NCI-H2196 (cell line): ENCODE measurements at regions not wholly inside any gene's neighbourhood (a gene's known extent, or its start where the extent isn't known, plus 50 kb on each side); places are given as distances from the start of the nearest gene placed in this dataset.
"Not testable (repeated sequence)": the region's sequence is repeated elsewhere in the genome, so short reads cannot be mapped to it uniquely, and the experiment has no call there.

Experiments used
- DNase-seq: peaks from one replicate; lab custom pipeline; 2025; ENCODE audit not compliant: unreplicated experiment; lab: John Stamatoyannopoulos, UW

GRCh38 chr5:99348597-99348996 lies 419.8 kb upstream of the CHD1 start:
- DNase-seq: no peak

- DNase-seq: not testable (repeated sequence)
Observed at GRCh38 chr5:99339758-99340157, 411.0 kb upstream of the CHD1 start.

GRCh38 chr5:99334936-99335335 lies 406.1 kb upstream of the CHD1 start:
- no peak for DNase-seq

- peak; percentile 73 for DNase-seq
Observed at GRCh38 chr5:99331061-99331460, 402.3 kb upstream of the CHD1 start.

- DNase-seq: no peak
Observed at GRCh38 chr5:99320436-99320835, 391.6 kb upstream of the CHD1 start.

DNA sequence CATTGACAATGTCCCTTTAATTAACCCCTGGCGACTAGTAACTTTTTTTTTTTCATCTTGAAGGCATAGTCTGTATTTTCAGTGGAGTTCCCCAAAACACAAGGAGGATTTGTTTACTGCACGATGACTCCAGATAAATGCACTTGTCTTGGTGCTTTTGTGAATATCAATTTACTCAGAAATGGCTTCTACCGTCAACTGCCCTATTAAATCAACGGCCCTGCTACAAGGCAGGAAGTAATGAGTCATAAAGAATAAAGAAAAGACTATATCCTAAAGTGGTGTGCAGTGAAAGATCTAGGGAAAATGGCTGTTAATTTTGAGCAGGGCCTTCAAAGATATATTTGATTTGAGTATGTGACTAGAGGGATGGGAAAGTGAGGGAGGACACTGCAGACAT lies 388.3 kb upstream of the CHD1 start:
- DNase-seq: no peak

DNA sequence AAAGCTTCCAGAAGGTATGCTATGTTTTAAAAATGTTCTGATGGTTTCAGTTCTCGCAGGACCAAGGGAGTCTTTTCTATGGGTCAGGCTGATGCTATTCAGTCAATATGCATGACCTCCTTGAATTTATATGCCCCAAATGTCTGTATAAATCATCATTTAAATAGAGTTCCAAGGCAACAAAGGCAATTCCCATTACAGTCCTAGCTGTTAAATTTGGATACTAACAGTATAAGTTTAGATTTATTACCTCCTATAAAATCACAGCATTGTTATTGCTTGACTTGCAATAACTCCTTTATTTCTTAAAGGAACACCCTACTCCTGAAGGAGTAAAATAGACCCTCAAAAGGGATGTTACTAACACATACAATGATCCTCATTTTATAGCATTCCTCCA lies 387.7 kb upstream of the CHD1 start:
- DNase-seq: no peak

DNA sequence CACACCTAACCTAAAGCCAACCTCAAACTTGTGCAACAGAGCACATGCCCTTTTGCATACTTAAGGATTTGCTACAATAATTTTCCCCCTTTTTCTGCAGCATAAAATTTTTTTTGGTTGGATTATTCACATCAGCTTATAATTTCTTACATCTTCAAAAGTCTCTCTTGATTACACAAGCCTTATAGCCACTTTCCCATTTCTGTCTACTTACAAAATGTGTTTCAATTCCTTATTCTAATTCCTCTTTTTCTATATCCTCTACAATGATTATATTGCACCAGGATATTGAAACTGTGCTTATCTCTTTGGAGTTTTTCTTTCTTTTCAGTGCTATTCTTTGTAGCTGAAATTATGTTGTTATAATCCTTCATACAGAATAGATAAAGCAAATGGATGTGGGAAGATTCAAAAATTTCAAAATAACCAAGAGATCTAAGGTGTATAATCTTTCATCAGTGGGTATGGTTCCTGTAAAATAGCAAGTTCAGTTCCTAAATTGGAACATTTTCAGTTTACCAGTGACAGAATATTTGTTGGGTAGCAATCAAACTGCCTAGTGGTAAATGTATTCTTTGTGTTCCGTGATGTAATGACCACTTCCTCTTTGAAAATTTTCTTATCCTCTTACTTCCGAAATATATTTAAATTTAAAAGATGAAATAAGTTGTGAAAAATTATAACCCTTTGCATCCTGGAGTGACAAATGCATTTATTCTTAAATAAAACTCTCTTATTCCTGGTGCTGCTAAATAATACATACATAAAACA lies 386.8 kb upstream of the CHD1 start:
- DNase-seq: no peak

DNA sequence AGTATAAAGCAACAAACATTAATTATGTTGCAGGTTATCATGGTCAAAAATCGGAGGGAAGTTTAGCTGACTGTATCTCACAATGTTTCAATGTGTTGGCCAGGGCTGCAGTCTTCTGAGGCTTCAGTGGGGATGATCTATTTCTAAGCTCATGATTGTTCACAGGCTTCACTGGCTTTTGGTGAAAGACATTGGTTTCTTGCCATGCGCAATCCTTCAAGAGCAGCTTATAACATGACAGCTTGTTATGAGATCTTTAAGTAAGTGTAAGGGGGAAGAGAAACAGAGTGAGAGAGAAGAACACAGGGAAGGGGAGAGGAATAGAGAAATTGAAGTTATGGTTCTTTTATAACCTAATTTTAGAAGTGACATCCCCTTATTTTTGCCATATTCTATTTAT lies 385.9 kb upstream of the CHD1 start:
- DNase-seq: no peak

DNA sequence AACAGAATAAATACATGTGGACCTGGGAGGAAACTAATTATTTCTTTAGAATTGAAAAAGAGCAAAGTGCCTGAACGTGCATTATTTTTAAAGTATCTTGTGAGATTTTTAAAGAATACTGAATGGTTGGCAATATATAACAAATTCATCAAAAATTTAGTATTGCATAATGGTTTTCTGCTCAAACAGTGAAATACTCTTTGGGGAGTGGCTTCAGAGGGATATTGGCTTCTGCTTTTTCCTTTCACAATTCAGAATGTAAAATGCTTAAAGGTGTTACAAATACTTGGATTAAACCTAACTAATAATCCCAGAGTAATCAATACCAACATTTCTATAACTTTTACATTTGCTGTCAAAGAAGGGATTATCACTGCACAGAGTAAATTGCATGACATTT lies 379.3 kb upstream of the CHD1 start:
- no peak for DNase-seq

GRCh38 chr5:99305045-99305580 lies 376.3 kb upstream of the CHD1 start:
- no peak for DNase-seq

- no peak for DNase-seq
Observed at GRCh38 chr5:99285606-99286005, 356.8 kb upstream of the CHD1 start.

DNA sequence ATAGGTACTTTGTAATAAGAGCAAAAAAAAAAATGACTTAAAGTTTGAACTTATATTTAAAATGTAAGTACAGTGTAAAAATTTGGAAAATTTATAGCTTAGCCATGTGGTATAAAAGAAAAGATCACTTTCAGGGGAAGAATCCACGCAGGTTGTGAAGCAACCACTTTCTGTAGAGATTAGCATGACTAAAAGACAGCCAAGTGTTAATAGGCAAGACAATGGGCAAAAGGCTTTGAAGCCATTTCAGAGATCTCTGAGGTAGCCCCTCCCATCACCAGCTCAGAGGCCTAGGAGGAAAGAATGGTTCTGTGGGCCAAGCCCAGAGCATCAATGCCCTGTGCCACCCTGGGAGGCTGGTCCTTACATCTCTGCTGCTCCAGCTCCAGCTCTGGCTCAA lies 346.3 kb upstream of the CHD1 start:
- no peak for DNase-seq

GRCh38 chr5:99272576-99272975 lies 343.8 kb upstream of the CHD1 start:
- DNase-seq: no peak

DNA sequence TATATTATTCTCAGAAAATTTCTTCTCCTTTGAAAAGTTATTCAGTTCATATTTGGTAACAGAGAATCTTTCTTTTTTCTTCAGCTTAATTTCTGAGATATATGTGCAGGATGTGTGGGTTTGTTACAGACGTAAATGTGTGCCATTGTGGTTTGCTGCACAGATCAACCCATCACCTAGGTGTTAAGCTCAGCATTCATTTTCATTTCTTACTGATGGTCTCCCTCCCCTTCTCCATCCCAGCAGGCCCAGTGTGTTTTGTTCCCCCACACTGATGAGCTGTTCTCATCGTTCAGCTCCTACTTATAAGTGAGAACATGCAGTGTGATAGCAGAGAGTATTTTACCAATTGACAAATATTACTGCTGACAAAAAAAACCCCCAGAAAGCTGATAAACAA lies 330.0 kb upstream of the CHD1 start:
- DNase-seq: no peak

DNA sequence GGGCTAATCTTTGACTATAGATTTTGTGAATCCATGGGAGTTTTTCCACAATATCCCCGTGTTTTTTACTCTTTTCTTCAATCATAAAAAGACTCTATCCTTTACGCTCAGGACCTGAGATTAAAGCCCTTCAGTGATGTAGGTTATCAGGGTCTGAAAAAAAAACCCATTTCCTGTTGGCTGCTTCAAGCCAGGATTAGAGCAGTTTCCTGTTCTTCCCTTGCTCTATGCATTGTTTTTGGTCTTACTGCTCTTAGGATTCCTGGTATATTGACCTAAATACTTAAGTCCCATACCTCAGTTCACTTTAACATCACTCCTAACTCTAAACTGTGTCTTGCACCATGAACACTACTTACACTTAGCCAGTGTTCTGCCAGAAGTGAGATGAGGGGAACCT lies 319.3 kb upstream of the CHD1 start:
- DNase-seq: no peak

DNA sequence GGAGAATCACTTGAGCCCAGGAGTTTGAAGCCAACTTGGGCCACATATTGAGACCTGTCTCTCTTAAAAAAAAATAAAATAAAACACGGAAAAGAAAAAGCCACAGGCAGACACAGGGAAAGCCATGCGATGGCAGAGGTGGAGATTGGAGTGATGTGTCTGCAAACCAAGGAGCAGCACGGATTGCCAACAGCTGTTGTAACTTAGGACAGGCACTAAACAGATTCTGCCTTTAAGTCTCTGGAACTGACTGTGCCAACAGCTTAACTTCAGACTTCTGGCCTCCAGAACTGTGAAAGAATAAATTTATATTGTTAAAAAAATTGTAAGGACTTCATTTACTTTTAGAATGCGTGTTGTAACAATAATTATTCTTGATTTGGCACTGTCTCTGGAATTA lies 318.5 kb upstream of the CHD1 start:
- DNase-seq: no peak

- no peak for DNase-seq
Observed at GRCh38 chr5:99243111-99243510, 314.3 kb upstream of the CHD1 start.

- no peak for DNase-seq
Observed at GRCh38 chr5:99239826-99240360, 311.1 kb upstream of the CHD1 start.

DNA sequence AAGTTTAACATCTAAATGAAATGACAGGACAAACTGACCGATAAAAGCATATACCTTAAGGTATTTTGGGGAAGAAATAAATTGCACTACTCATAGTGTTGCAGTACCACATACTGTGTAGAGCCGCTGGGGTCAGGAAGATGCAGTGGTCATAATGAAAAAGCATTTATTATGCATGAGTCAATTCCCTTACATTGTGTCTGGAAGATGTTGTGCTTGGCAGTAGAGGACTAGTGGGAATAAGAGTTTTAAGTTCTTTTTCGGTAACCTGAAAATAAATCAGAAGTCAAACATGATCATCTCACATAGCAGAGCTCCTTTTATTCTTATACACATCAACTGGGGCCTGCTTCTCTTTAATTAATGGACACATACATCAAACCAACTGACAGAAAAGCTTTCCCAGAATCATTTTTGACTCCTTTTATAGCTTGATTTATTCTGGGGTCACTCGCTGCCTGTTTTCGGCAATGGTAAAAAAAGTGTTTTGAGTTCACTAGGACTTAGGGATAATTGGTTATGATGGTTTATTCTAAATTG lies 262.5 kb upstream of the CHD1 start:
- no peak for DNase-seq

- DNase-seq: no peak
Observed at GRCh38 chr5:99187611-99188010, 258.8 kb upstream of the CHD1 start.

DNA sequence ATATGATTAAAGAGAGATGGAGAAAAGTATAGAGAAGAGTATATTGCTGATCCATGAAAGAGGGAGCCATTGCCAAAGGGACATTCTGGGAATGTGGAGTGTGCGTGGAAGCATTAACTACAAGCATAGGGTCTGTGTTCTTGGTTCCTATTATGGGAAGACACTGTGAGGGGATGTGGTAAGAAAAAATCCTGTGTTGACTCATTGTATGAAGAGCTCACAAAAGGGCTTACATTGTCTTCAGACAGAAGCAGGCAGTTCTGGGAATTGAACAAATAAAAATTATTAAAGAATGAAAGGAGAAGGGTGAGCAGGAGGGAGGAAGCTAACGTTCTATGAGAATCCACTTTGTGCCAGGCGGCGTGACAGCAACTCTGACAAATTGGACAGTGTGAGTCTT lies 250.4 kb upstream of the CHD1 start:
- DNase-seq: no peak

DNA sequence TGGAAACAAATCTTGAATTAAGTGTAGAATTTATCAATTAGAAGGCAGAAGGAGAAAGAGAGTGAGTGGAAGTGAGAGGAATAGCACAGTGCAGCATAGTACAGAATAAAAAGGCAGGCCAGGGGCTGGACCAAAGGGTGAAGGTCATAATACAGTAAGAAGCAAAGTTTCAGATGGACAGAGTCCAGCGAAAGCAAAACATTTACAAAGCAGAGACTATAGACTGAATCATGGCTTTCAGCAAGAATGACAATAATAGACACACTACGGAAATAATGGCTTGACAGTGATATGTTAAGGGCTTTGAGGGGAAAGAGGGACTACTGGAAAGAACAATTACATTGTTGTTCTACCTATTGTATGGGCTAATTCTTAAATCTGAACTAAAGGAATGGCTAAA lies 249.0 kb upstream of the CHD1 start:
- no peak for DNase-seq
